HG03354 (cell line): ENCODE measurements at regions not wholly inside any gene's neighbourhood (a gene's known extent, or its start where the extent isn't known, plus 50 kb on each side); places are given as distances from the start of the nearest gene placed in this dataset.
"Not testable (repeated sequence)": the region's sequence is repeated elsewhere in the genome, so short reads cannot be mapped to it uniquely, and the experiment has no call there.

ENCODE experiments used
- ATAC-seq: cut with Tn5 transposase; IDR thresholded peaks from one replicate; pipeline ENCODE4 v1.9.1; 2021; ENCODE audit warnings: mild to moderate bottlenecking; ENCODE audit not compliant: unreplicated experiment, poor library complexity, severe bottlenecking

DNA sequence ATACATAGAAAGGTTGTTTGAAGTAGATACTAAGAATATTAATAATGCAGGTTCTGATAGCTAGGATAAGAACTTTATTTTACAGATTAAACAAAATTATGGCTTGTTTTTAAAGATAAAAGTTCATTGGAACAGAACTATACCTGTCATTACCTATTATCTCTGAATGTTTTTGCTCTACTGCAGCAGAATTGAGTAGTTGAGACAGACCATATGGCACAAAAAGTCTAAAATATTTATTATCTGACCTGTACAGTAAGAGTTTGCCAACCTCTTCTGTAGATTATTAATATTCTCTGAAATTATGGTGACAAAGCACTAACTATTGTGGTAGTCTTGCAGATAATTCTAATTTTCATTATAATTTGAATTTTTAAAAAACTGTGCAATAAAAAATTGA is 829.1 kb upstream of the MGAT4C start:
- ATAC-seq, result no peak

- ATAC-seq, result no peak
Observed at GRCh38 chr12:87082756-87083155, 826.6 kb upstream of the MGAT4C start.

DNA sequence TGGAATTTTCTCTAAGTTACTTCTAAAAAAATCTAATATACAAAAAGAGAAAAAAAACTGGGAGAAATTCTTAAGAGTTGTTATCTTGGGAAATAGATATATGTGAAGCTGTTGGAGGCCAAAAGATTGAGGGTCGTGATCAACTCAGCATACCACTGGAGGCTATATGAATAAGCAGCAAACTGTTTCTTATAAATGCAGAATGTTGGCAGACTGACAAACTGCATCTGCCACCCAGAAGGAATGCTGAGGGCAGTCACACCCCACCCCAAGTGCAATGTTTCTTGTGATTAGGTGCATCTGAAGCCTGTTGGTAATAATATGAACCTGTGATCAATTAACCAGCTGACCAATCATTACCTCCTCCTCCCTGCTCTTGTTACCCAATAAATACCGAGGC is 818.6 kb upstream of the MGAT4C start:
- ATAC-seq, result no peak

DNA sequence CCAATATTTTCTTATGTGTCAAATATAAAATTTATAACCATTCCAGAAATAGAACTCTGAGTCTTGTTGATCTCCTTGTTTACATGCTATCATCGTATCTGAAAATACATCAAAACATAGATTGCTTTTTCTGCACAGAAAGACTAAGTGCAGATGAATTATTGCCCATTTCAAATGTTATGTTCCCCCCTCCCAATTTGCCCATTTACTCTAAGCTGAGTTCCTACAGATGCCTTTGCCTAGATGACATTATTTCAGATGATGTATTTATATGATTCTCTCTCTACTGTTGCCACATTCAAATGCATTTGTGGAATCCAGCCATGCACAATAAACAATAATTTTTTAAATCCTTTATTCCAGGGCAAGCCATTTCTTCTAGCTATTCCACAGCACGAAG is 810.1 kb upstream of the MGAT4C start:
- ATAC-seq, result no peak

DNA sequence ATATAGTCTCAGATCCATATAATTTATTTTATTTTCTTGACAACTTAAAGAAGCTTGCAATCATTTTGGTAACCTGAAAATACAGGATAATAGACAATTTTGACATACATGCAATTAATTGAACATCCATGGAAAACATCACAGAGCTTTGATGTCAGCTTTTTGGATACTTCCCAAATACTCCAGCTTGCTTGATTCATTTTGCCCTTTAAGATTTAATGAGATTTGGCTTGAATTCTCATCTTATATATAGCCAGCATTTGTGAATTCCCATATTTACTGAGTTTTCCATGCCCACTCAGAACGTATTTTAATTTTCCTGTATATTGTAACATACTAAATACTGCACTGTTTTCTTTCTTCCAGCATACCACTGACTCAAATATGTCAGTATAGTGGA is 803.0 kb upstream of the MGAT4C start:
- no peak for ATAC-seq

- no peak for ATAC-seq
Observed at GRCh38 chr12:87054226-87054625, 798.0 kb upstream of the MGAT4C start.

DNA sequence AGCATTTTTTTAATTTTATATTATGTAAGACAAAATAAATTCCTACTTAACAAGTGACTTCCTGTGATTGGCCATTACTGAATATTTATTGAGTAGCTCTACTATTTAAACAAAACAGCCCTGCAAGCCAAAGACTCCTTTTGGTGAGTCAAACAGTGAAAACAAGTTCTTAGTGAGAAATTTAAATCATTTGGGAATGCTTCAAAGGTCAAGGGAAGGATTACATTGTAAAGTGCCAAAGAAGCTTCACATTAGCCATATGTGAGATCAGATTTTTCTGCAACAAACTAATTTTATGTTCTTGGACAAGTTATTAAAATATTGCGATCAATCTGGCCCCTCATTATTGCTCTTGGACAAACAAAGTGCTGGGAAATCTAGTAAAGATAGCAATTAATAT is 795.4 kb upstream of the MGAT4C start:
- ATAC-seq, result no peak

- ATAC-seq, result no peak
Observed at GRCh38 chr12:87047691-87048090, 791.5 kb upstream of the MGAT4C start.

GRCh38 chr12:87039536-87039935 is 783.3 kb upstream of the MGAT4C start:
- no peak for ATAC-seq

- ATAC-seq, result no peak
Observed at GRCh38 chr12:87038098-87038497, 781.9 kb upstream of the MGAT4C start.

- ATAC-seq, result no peak
Observed at GRCh38 chr12:87025976-87026375, 769.8 kb upstream of the MGAT4C start.

GRCh38 chr12:87021400-87021799 is 765.2 kb upstream of the MGAT4C start:
- no peak for ATAC-seq

DNA sequence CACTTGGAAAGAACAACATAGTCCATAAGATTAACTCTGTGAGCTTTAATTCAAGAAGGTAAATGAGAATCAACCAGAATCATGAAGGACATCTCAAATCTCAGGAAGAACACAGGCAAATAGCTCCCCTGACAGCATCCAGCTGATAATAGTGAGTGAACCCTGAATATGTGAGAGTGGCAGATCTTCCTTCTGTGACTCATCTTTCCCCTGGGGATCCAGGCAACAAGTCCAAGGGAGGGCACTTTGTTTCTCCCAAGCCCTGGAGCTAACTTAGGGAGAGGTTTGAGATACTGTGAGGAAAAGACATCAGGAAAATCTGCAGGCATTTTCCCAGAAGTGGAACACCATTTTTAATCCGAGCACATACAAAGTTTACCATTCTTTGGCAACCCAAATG is 763.9 kb upstream of the MGAT4C start:
- no peak for ATAC-seq

GRCh38 chr12:87015352-87015751 is 759.2 kb upstream of the MGAT4C start:
- no peak for ATAC-seq

DNA sequence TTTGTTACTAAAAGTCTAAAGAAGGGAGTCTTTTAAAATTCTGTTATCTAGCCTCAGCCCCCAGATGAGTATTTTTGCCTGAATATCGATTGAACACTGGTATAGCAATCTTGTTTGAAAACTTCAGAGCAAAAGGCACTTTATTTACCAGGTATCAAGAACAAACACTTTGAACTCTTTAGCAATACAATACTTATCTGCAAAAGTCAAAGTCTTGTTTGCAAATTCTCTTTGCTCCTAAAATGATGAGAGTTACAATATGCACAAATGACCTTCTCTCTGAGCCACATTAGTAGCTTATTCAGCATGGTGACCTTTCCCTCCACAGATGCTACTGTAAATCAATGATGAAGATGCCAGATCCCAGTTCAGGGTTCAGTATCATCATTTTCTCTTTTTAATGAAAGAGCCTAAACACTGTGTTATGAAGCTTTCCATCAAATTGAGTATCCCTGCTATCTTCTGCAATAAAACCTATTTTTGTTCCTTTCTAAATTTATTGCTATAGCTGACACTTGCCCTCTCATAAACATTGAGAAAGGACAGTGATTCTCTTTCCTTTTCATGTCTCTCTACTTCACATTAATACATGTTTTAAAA is 752.7 kb upstream of the MGAT4C start:
- ATAC-seq, result no peak

DNA sequence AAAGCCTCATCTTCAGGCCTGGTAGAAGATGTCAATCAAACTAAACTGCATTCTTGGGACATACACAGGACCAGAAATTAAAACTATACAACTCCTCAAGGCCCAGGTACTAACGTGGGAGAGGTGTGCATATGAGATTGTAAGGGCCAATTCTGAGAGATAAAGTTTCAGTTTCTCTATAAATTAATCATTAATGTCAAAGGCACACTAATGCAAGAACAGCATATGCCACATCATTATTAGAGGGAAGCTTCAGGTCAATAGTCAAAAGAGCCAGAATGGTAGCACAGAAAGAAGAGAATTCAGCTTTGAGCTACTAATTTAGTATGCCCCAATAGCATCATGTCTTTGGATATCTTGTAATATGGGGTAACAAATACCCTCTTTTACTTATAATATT is 744.9 kb upstream of the MGAT4C start:
- ATAC-seq, result no peak

DNA sequence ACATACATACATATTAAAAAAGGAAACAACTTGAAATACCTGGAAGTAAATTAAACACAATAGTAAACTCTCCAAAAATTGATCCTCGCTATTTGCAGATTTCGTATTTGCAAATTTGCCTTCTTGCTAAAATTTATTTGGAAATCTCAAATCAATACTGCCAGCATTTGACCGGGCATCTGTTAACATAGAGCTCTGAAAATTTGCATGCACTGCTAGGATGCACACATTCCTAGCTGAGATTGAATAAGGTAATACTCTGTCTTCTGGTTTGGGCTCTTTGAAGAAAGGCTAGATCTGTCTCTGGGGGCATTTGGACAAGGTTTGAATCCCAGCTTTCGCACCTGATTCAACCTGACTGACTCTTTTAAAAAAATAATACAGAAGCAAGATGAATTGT is 729.1 kb upstream of the MGAT4C start:
- ATAC-seq, result no peak

DNA sequence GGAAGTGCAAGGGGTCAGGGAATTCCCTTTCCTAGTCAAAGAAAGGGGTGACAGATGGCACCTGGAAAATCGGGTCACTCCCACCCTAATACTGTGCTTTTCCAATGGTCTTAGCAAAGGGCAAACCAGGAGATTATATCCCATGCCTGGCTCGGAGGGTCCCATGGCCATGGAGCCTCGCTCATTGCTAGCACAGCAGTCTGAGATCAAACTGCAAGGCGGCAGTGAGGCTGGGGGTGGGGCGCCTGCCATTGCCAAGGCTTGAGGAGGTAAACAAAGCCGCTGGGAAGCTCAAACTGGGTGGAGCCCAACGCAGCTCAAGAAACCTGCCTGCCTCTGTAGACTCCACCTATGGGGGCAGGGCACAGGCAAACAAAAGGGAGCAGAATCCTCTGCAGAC is 714.4 kb upstream of the MGAT4C start:
- ATAC-seq, result not testable (repeated sequence)

- no peak for ATAC-seq
Observed at GRCh38 chr12:86959766-86960458, 703.7 kb upstream of the MGAT4C start.

DNA sequence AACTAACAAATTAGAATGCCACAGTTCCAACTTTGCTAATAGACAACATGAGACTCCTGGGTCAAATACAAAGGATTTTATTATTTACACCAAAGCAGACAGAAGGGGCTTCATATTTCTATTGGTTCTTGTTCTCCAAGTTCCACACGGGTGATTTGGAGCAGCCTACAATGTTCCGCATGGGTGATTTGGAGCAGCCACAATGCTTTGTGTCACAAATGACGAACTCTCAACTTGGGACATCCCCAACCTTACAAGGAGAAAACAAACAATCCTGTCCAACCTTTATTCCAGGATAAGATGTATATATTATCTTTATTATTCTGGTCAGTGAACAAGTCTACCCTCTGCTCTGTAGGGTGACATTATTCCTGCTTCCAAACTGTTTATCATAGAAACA is 694.3 kb upstream of the MGAT4C start:
- no peak for ATAC-seq

DNA sequence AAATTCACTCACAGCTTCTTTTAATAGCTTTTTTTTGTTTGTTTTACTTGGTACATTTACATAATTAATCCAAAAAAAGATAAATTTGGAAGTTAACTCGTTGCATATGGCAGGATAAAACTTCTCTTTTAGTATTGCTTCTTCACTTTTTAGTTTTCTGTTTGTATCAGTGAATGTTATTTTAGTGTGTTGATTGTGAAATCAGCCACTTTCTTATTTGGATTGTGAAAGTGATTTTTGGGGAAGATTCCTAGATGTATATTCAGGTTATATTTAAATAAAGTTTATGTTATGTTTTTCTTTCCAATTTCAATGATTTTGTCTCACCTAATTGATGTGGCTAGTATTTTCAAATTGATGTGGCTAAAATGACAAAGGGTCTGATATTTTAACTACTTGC is 693.9 kb upstream of the MGAT4C start:
- no peak for ATAC-seq

DNA sequence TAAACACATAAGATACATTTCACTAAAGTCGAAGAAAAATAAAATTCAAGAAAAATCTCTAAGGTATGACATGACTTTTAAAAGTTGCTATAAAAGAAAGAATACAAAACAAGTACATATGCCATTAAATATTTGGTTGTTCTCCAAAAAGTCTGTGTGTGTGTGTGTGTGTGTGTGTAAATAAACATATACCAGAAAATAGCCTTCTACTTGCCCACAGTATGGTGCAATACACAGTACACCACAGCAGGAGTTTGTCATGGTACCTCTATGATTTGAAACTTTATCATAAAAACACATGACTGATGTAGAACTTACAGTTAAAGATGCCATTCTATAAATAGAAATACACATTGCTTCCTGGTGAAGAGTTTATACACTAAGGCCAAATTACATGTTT is 692.7 kb upstream of the MGAT4C start:
- ATAC-seq, result no peak
